GM12872 (cell line): ENCODE measurements at regions not wholly inside any gene's neighbourhood (a gene's known extent, or its start where the extent isn't known, plus 50 kb on each side); places are given as distances from the start of the nearest gene placed in this dataset.

Source experiments
- TF ChIP-seq, protein P1 (sequence below): IDR thresholded peaks from 3 replicates; pipeline ENCODE4 v1.5.1; 2011; ENCODE audit warnings: low read depth, mild to moderate bottlenecking, low read length, moderate library complexity; ENCODE audit not compliant: insufficient read depth

DNA sequence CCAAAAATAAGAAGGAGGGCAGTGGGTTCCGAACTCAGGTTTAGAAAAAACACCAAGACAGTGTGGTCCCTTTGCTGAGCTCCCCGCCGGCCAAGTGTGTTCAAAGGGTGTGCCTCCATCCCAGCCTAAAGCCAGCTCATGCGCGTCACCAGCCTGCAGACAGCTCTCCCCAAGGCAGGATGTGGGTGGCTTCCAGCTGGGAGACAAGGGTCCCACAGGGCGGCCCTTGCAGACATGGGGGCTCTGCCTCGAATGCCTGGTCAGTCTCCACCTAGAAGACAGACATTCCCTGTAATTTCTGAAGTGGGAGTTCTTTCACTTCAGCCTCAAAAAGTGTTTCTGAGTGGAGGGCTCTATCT lies 135.8 kb upstream of the GPC1 start:
- TF ChIP-seq, protein P1, sequence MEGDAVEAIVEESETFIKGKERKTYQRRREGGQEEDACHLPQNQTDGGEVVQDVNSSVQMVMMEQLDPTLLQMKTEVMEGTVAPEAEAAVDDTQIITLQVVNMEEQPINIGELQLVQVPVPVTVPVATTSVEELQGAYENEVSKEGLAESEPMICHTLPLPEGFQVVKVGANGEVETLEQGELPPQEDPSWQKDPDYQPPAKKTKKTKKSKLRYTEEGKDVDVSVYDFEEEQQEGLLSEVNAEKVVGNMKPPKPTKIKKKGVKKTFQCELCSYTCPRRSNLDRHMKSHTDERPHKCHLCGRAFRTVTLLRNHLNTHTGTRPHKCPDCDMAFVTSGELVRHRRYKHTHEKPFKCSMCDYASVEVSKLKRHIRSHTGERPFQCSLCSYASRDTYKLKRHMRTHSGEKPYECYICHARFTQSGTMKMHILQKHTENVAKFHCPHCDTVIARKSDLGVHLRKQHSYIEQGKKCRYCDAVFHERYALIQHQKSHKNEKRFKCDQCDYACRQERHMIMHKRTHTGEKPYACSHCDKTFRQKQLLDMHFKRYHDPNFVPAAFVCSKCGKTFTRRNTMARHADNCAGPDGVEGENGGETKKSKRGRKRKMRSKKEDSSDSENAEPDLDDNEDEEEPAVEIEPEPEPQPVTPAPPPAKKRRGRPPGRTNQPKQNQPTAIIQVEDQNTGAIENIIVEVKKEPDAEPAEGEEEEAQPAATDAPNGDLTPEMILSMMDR = no peak

DNA sequence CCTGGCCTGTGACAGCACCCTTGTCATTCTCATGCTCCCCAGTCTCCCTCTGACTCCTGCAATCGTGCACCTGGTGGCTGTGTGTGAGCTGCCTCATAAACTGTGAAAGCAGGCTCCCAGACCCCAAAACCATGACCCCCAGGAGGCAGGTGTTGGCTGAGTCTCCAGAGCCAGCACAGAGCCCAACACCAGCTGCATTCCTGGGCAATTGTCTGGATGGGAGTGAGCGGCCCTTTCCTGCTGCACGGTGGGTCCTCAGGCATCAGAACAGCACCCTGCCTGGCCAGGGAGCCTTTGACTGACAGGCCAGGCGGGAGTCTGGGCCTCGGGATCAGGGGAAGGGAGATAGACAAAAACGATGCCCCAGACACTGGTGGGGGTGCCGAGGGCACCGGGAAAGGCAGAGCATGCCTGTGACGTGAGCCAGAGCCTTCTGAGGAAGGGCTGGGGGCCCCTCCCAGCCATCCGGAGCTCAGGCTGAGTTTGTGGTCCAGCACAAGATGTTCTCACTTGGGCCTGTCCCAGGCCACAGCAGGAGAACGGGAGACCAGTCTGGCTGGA lies 135.1 kb upstream of the GPC1 start:
- TF ChIP-seq, protein P1 = no peak

DNA sequence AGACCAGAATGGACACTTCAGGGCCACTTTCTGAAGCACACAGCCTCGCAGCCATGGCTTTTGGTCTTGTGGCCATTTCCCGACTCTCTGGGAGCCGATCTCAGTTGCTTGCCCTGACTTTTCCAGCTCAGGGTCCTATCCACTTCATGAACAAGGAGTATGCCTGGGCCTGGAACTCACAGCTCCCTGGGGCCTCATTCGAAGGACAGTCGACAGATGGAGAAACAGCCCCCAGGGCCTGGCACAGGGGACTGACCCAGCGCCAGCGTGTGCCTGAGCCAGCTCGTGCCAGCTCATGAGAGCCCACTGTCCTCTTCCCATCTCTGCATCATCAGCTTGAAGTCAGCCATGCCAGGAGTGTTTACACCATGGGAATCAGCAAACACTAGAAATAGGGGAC lies 134.6 kb upstream of the GPC1 start:
- TF ChIP-seq, protein P1 = no peak

DNA sequence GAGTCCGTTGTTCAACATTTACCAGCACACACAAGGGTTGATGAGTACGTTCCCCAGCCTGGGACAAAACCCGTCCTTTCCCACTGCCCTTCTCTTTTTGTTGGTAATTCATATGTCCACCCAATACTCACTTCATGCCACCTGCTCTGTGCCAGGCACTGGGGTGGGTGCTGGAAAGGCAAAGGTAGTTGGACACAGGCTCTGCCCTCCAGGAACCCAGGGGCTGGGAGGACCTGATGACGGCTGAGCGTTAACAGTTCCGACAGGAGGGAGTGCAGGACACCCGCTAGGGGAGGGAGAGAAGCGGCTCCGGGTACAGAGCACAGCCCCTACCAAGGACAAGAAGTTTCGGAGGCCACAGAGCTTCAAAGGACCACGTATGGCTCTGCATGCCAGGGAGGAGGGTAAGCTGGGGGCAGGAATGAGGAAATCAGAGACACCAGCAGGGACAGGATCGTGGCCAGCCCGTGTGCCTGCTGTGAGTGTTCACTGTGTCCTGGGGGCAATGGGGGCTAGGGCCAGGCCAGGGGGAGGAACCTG lies 134.1 kb upstream of the GPC1 start:
- TF ChIP-seq, protein P1 = no peak

DNA sequence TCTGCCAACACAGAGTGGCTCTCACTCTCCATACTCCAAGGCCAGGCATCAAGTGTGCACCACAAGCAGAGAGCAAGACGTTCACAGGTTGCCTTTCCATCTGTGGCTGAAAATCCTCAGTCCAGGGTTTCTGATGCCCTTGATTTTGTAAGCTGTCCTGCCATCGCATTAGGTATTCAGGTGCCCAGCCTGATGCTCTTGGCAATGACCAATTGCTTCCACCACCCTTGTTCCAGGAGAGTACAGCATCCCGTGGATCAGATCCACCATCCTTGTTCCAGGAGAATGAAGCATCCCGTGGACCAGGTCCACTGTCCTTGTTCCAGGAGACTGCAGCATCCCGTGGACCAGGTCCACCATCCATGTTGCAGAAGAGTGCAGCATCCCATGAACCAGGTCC lies 133.4 kb upstream of the GPC1 start:
- TF ChIP-seq, protein P1 = no peak

DNA sequence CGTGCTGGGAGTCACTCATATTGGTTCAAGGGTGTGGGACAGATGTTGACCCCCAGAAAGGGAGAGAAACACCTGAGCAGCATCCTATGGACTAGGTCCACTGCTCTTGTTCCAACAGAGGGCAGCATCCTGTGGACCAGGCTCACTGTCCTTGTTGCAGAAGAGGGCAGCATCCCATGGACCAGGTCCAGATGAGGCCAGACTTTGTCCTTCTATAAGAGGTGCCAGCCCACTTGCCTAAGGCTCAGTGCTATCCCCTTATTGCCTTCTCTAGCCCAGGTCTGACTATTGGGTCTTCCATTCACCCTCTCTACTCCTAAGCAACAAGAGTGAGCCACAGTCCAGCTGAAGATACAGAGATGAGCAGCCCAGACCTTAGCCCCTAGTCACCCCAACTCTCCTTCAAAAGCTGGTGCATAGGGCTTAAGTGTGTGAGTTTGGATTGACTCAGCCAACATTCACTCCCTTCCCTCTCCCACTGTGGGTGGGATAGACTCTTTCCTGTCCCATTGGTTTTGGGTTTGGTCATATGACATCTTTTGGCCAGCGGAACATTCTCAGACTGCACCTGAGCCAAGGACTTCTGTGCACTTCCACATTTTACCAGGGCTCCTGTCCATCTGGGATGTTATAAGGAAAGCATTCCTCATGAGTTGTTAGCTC lies 132.4 kb upstream of the GPC1 start:
- TF ChIP-seq, protein P1 = no peak

DNA sequence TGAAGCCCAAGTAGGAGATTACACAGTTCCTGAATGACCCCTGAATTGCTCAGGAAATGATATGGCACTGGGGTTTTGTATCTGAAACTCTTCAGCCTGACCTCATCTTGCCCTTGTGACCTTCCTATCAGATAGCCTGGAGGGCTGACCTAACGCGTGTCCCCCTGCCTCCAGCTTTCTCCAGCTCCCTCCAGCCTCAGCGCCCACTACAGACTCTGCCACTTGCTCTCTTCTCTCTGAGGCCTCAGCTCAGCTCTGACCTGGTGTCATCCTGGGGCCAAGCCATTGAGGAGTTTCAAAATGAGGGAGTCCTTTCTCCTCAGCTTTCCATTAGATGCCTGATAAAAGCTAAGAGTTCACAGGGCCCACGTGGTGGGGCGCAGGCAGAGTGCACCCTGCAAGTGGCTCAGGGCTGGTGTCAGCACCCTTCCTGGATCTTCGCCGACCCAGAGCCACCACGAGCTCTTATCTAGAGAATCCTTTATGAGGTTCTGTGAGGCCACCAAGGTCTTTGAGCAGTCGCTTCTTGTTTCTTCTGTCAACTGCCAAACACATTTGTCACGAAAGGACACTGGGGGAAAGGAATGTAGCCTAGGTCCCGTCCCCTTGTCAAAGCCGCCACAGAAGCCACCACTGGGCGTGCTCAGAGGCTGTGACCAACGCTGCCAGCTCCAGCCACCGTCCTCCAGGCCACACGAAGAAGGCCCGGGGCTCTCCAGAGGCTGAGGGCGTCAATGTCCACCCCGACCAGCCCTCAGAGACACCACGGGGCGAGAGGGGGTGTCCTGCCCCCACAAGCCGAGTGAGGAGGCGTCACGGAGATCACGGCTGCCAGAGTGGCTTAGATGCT lies 131.3 kb upstream of the GPC1 start:
- TF ChIP-seq, protein P1 = no peak
